ENCODE measurements at regions not wholly inside any gene's neighbourhood (a gene's known extent, or its start where the extent isn't known, plus 50 kb on each side); places are given as distances from the start of the nearest gene placed in this dataset.

DNA sequence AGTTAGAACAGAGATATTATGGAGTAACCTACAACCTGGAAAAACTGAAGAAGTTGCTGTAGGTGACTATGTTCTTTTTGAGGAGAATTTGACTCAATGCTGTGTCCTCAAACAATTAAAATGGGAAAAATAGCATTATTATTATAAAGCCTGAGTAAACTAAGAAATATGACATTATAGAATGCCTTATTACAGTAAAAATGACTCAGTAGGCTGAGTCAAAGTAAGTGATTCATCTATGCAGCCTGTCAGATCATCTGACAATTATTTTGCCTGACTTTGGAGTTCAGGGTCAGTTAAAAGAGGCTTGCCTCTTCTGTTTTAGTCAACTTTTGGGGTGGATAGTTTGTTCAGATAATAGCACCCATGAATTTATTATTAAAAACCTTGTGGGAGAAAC, 150.8 kb upstream of the PTGFR start:
- TF ChIP-seq, protein P1, sequence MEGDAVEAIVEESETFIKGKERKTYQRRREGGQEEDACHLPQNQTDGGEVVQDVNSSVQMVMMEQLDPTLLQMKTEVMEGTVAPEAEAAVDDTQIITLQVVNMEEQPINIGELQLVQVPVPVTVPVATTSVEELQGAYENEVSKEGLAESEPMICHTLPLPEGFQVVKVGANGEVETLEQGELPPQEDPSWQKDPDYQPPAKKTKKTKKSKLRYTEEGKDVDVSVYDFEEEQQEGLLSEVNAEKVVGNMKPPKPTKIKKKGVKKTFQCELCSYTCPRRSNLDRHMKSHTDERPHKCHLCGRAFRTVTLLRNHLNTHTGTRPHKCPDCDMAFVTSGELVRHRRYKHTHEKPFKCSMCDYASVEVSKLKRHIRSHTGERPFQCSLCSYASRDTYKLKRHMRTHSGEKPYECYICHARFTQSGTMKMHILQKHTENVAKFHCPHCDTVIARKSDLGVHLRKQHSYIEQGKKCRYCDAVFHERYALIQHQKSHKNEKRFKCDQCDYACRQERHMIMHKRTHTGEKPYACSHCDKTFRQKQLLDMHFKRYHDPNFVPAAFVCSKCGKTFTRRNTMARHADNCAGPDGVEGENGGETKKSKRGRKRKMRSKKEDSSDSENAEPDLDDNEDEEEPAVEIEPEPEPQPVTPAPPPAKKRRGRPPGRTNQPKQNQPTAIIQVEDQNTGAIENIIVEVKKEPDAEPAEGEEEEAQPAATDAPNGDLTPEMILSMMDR (IDR thresholded peaks at IDR 0.05 in 2 of 3, conservative IDR thresholded peaks at IDR 0.05 in 1 of 3; ENCODE audit: borderline replicate concordance in 1 of 3, insufficient read depth in 1 of 3, low read depth in 2 of 3, low read length in 2 of 3), result no peak
- peak; percentile 47 for TF ChIP-seq SP1 (IDR thresholded peaks at IDR 0.05; ENCODE audit: low read depth)

Data from HCT116 (cell line).